Gastroesophageal sphincter (tissue), 4 donors: ENCODE measurements at regions not wholly inside any gene's neighbourhood (a gene's known extent, or its start where the extent isn't known, plus 50 kb on each side); places are given as distances from the start of the nearest gene placed in this dataset.

Source experiments
- ATAC-seq: fragments of 150-250 bp; one replicate; pipeline ENCODE4 v1.9.1; 2016; ENCODE audit warnings: mild to moderate bottlenecking, moderate library complexity
- H3K27ac ChIP-seq, 4 donors: fragments of 200-600 bp; sonication (generic) in 3 of 4; 1 replicate in 3 of 4; 2 replicates in 1 of 4; pipeline ENCODE4 v1.5.1; 2016 to 2019
- H3K27me3 ChIP-seq: fragments of 200-600 bp; sonication (generic); one replicate; pipeline ENCODE4 v1.5.1; 2019
- H3K36me3 ChIP-seq, 2 donors: fragments of 200-600 bp; sonication (generic); one replicate each; pipeline ENCODE4 v1.5.1; 2019; ENCODE audit warnings: control low read depth in 1 of 2
- H3K4me1 ChIP-seq, 3 donors: fragments of 200-600 bp; sonication (generic); 1 replicate in 2 of 3; 2 replicates in 1 of 3; pipeline ENCODE4 v1.5.1; 2016 to 2019; ENCODE audit warnings: control low read depth in 2 of 3
- H3K4me3 ChIP-seq, 2 donors: fragments of 200-600 bp; sonication (generic); one replicate each; pipeline ENCODE4 v1.5.1; 2019; ENCODE audit warnings: mild to moderate bottlenecking in 1 of 2, moderate library complexity in 1 of 2
- H3K9me3 ChIP-seq, 3 donors: fragments of 200-600 bp; sonication (generic); one replicate each; pipeline ENCODE4 v1.5.1; 2017 to 2019; ENCODE audit warnings: control low read depth in 2 of 3
- CTCF ChIP-seq, 4 experiments: fragments of 200-600 bp in 2 of 4; fragments of 450-650 bp in 2 of 4; sonication (generic) in 1 of 4; IDR thresholded peaks; one replicate each; pipeline ENCODE4 v1.5.1; 2017 to 2019; ENCODE audit warnings: antibody characterized with exemption in 4 of 4, mild to moderate bottlenecking in 2 of 4, moderate library complexity in 2 of 4
- EP300 ChIP-seq: sonication (generic); formaldehyde crosslinking; IDR thresholded peaks from one replicate; pipeline ENCODE4 v1.6.1; 2017; ENCODE audit warnings: antibody characterized with exemption, mild to moderate bottlenecking
- POLR2A ChIP-seq, 2 donors: fragments of 450-650 bp; IDR thresholded peaks; one replicate each; pipeline ENCODE4 v1.6.1; 2017; ENCODE audit warnings: antibody characterized with exemption in 2 of 2, mild to moderate bottlenecking in 2 of 2, moderate library complexity in 1 of 2
- POLR2AphosphoS5 ChIP-seq: sonication (generic); formaldehyde crosslinking; IDR thresholded peaks from one replicate; pipeline ENCODE4 v1.6.1; 2017; ENCODE audit warnings: antibody characterized with exemption
- WGBS, 2 donors: methylation state at CpG; one replicate each; pipeline ENCODE4 v1.1.5; 2018; ENCODE audit warnings: low coverage in 1 of 2; 5-methylcytosine and 5-hydroxymethylcytosine counted together

GRCh38 chr3:103410231-103410630 is 975.4 kb downstream of the ZPLD1 start:
- Histone ChIP-seq H3K9me3 (no peaks in the 10 kb centered on the region), H3K27ac (no peak overlapping the region), H3K27me3 (no peaks in the 10 kb centered on the region), H3K4me3 (no peak overlapping the region), H3K36me3 (no peaks in the 10 kb centered on the region), H3K4me1 (no peaks in the 10 kb centered on the region)
- ATAC-seq = no peak
- TF ChIP-seq CTCF (IDR thresholded peaks at IDR 0.05) (no peak), EP300 (no peak), POLR2AphosphoS5 (no peak), POLR2A (IDR thresholded peaks at IDR 0.05) (no peak)
- 63 to 77% methylated on average over 7 to 11 of the region's 17 CpGs for WGBS, 2 donors

- no peaks in the 10 kb centered on the region for H3K4me1 ChIP-seq
- TF ChIP-seq CTCF (IDR thresholded peaks at IDR 0.05) (no peak), EP300 (no peak), POLR2A (IDR thresholded peaks at IDR 0.05) (no peak), POLR2AphosphoS5 (no peak)
- no peaks in the 10 kb centered on the region for H3K36me3 ChIP-seq
- H3K4me3 ChIP-seq = no peak overlapping the region
- H3K9me3 ChIP-seq = no peaks in the 10 kb centered on the region
- no peaks in the 10 kb centered on the region for H3K27me3 ChIP-seq
- H3K27ac ChIP-seq = no peak overlapping the region
- no peak for ATAC-seq
- 70 to 74% methylated on average over 3 of the region's 3 CpGs for WGBS, 2 donors
These were observed 986.6 kb downstream of the ZPLD1 start for GRCh38 chr3:103421460-103421859.

- no peak for ATAC-seq
These were observed 1003.1 kb downstream of the ZPLD1 start for GRCh38 chr3:103437883-103438282.

GRCh38 chr3:103440539-103441203 is 1005.9 kb downstream of the ZPLD1 start:
- WGBS, 2 donors = 26 to 33% methylated on average over 1 of the region's 1 CpG
- TF ChIP-seq CTCF (IDR thresholded peaks at IDR 0.05) = peak in 1 of 4 experiments; percentile 17
- TF ChIP-seq POLR2AphosphoS5 = no peak
- TF ChIP-seq POLR2A (IDR thresholded peaks at IDR 0.05) = no peak
- no peaks in the 10 kb centered on the region for H3K9me3 ChIP-seq
- no peak overlapping the region for H3K27ac ChIP-seq
- no peak overlapping the region for H3K4me3 ChIP-seq
- H3K36me3 ChIP-seq = no peaks in the 10 kb centered on the region
- ATAC-seq = no peak
- no peaks in the 10 kb centered on the region for H3K4me1 ChIP-seq
- H3K27me3 ChIP-seq = no peaks in the 10 kb centered on the region

More at GRCh38 chr3:103437883-103438282, 1003.1 kb downstream of the ZPLD1 start:
- H3K36me3 ChIP-seq = no peaks in the 10 kb centered on the region
- no peaks in the 10 kb centered on the region for H3K4me1 ChIP-seq
- H3K27me3 ChIP-seq = no peaks in the 10 kb centered on the region
- no peak overlapping the region for H3K27ac ChIP-seq
- no peak for TF ChIP-seq CTCF (IDR thresholded peaks at IDR 0.05)
- 87 to 96% methylated on average over 3 to 4 of the region's 4 CpGs for WGBS, 2 donors
- no peak overlapping the region for H3K4me3 ChIP-seq
- no peaks in the 10 kb centered on the region for H3K9me3 ChIP-seq

GRCh38 chr3:103446953-103447629 is 1012.3 kb downstream of the ZPLD1 start:
- H3K4me1 ChIP-seq = no peaks in the 10 kb centered on the region
- 35 to 50% methylated on average over 2 to 5 of the region's 10 CpGs for WGBS, 2 donors
- H3K27ac ChIP-seq = no peak overlapping the region
- no peaks in the 10 kb centered on the region for H3K36me3 ChIP-seq
- TF ChIP-seq CTCF (IDR thresholded peaks at IDR 0.05) (no peak), POLR2A (IDR thresholded peaks at IDR 0.05) (no peak), EP300 (no peak), POLR2AphosphoS5 (no peak)
- ATAC-seq = no peak
- peaks cover 0 to 9% (median 0%) of the 10 kb centered on the region in 3 donors for H3K9me3 ChIP-seq
- H3K4me3 ChIP-seq = no peak overlapping the region
- no peaks in the 10 kb centered on the region for H3K27me3 ChIP-seq
